Neutrophil (primary cell): ENCODE measurements at regions not wholly inside any gene's neighbourhood (a gene's known extent, or its start where the extent isn't known, plus 50 kb on each side); places are given as distances from the start of the nearest gene placed in this dataset.

ENCODE experiments used
- H3K27ac ChIP-seq: fragments of 200-600 bp; sonication (generic); 2 replicates; pipeline ENCODE4 v1.5.1; 2016; ENCODE audit warnings: mild to moderate bottlenecking, moderate library complexity
- H3K27me3 ChIP-seq: fragments of 200-600 bp; sonication (generic); 2 replicates; pipeline ENCODE4 v1.6.0; 2016; ENCODE audit warnings: mild to moderate bottlenecking
- H3K36me3 ChIP-seq: fragments of 200-600 bp; sonication (generic); 2 replicates; pipeline ENCODE4 v1.5.1; 2017
- H3K4me1 ChIP-seq, 2 experiments: fragments of 200-600 bp in 1 of 2; sonication (generic) in 1 of 2; 1 replicate in 1 of 2; 2 replicates in 1 of 2; pipeline versions ENCODE4 v1.5.1 to v1.6.1; 2013 to 2016; ENCODE audit warnings: low read depth in 1 of 2, low read length in 1 of 2, mild to moderate bottlenecking in 1 of 2, moderate library complexity in 1 of 2; ENCODE audit not compliant: control insufficient read depth in 1 of 2, insufficient read depth in 1 of 2
- H3K4me3 ChIP-seq, 2 experiments: fragments of 200-600 bp in 1 of 2; sonication (generic) in 1 of 2; 1 replicate in 1 of 2; 2 replicates in 1 of 2; pipeline ENCODE4 v1.5.1; 2013 to 2016; ENCODE audit warnings: low read depth in 1 of 2, low read length in 1 of 2, mild to moderate bottlenecking in 1 of 2, moderate library complexity in 1 of 2
- H3K9me3 ChIP-seq: fragments of 200-600 bp; sonication (generic); 2 replicates; pipeline ENCODE4 v1.5.1; 2016
- CTCF ChIP-seq: fragments of 200-600 bp; sonication (generic); IDR thresholded peaks from 2 replicates; pipeline ENCODE4 v1.5.1; 2016; ENCODE audit warnings: antibody characterized with exemption

GRCh38 chr5:73295447-73295846 lies 122.5 kb downstream of the TMEM174 start:
- H3K27me3 ChIP-seq = peaks cover 100% of the 10 kb centered on the region
- no peaks in the 10 kb centered on the region for H3K36me3 ChIP-seq
- H3K4me1 ChIP-seq = no peaks in the 10 kb centered on the region
- no peak for TF ChIP-seq CTCF
- H3K9me3 ChIP-seq = no peaks in the 10 kb centered on the region
- no peak overlapping the region for H3K4me3 ChIP-seq
- no peak overlapping the region for H3K27ac ChIP-seq

- no peak for TF ChIP-seq CTCF
- Histone ChIP-seq H3K27me3 (peaks cover 99% of the 10 kb centered on the region), H3K4me1 (no peaks in the 10 kb centered on the region), H3K9me3 (no peaks in the 10 kb centered on the region), H3K27ac (no peak overlapping the region), H3K36me3 (no peaks in the 10 kb centered on the region), H3K4me3 (no peak overlapping the region)
Observed at GRCh38 chr5:73292816-73293459, 119.9 kb downstream of the TMEM174 start.

GRCh38 chr5:73291873-73292272 lies 118.9 kb downstream of the TMEM174 start:
- Histone ChIP-seq H3K9me3 (no peaks in the 10 kb centered on the region), H3K27me3 (peaks cover 89% of the 10 kb centered on the region), H3K27ac (no peak overlapping the region), H3K4me1 (no peaks in the 10 kb centered on the region), H3K36me3 (no peaks in the 10 kb centered on the region), H3K4me3 (no peak overlapping the region)
- TF ChIP-seq CTCF = no peak

- Histone ChIP-seq H3K36me3 (no peaks in the 10 kb centered on the region), H3K27me3 (peaks cover 76% of the 10 kb centered on the region), H3K4me1 (no peaks in the 10 kb centered on the region), H3K9me3 (no peaks in the 10 kb centered on the region), H3K27ac (no peak overlapping the region), H3K4me3 (no peak overlapping the region)
- no peak for TF ChIP-seq CTCF
Observed at GRCh38 chr5:73290242-73290641, 117.2 kb downstream of the TMEM174 start.

- Histone ChIP-seq H3K27me3 (peaks cover 75% of the 10 kb centered on the region), H3K9me3 (no peaks in the 10 kb centered on the region), H3K36me3 (no peaks in the 10 kb centered on the region), H3K4me3 (no peak overlapping the region), H3K4me1 (no peaks in the 10 kb centered on the region), H3K27ac (no peak overlapping the region)
- TF ChIP-seq CTCF = no peak
Observed at GRCh38 chr5:73288803-73289720, 116.1 kb downstream of the TMEM174 start.
